ENCODE measurements at regions not wholly inside any gene's neighbourhood (a gene's known extent, or its start where the extent isn't known, plus 50 kb on each side); places are given as distances from the start of the nearest gene placed in this dataset.

DNA sequence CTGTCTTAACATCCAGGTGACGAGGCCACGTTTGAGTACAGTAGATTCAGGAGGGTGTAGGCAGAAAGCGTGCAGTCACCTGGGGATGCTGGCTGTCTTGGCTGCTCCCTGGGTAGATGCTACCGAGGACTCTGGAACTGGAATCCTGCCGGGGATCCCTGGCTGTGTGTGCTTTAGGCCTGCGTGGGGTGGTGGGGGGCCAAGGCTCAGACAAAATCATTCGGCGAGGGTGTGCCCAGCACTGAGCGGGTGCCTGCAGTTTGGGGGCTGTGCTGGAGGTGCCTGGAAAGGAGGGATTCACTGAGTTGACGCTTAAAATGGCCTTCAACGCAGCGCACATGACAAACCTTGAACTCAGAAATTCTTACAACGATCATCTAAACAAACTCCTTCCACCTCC is 93.5 kb upstream of the PODXL start:
- no peak for TF ChIP-seq CREM (CRISPR knock-in tag; IDR thresholded peaks at IDR 0.05)
- no peak for TF ChIP-seq ZNF219 (CRISPR knock-in tag; IDR thresholded peaks at IDR 0.05; ENCODE audit: borderline replicate concordance)
- no peak for TF ChIP-seq ZBTB21 (CRISPR knock-in tag; IDR thresholded peaks at IDR 0.05; ENCODE audit: borderline replicate concordance)
- no peak for TF ChIP-seq SOX15 (CRISPR knock-in tag; IDR thresholded peaks at IDR 0.05)
- no peak for TF ChIP-seq NR1H2 (CRISPR knock-in tag; IDR thresholded peaks at IDR 0.05)
- no peak for TF ChIP-seq TEAD1 (CRISPR knock-in tag; IDR thresholded peaks at IDR 0.05)
- TF ChIP-seq, protein P1, sequence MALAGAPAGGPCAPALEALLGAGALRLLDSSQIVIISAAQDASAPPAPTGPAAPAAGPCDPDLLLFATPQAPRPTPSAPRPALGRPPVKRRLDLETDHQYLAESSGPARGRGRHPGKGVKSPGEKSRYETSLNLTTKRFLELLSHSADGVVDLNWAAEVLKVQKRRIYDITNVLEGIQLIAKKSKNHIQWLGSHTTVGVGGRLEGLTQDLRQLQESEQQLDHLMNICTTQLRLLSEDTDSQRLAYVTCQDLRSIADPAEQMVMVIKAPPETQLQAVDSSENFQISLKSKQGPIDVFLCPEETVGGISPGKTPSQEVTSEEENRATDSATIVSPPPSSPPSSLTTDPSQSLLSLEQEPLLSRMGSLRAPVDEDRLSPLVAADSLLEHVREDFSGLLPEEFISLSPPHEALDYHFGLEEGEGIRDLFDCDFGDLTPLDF (CRISPR knock-in tag; IDR thresholded peaks at IDR 0.05): no peak
- TF ChIP-seq, protein P2, sequence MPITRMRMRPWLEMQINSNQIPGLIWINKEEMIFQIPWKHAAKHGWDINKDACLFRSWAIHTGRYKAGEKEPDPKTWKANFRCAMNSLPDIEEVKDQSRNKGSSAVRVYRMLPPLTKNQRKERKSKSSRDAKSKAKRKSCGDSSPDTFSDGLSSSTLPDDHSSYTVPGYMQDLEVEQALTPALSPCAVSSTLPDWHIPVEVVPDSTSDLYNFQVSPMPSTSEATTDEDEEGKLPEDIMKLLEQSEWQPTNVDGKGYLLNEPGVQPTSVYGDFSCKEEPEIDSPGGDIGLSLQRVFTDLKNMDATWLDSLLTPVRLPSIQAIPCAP (CRISPR knock-in tag; IDR thresholded peaks at IDR 0.05): no peak
- no peak for TF ChIP-seq RORB (CRISPR knock-in tag; IDR thresholded peaks at IDR 0.05)
- no peak for TF ChIP-seq ZNF263 (CRISPR knock-in tag; IDR thresholded peaks at IDR 0.05; ENCODE audit: low read depth)
- POLR2A ChIA-PET: interaction anchor here (1.2 to 2.2 kb wide), 2 partner anchors 45 to 103 kb away, joined by 4 to 12 read pairs; no protein-coding TSS in a partner anchor
- H3K27me3 Mint-ChIP-seq (ENCODE audit: low read depth): peaks cover 14% of the 10 kb centered on the region
- DNase-seq (ENCODE audit: low spot score): no peak
- CTCF ChIA-PET: interaction anchor here (0.6 to 3.4 kb wide), 4 partner anchors 24 to 122 kb away, joined by 3 to 31 read pairs (median 5); no protein-coding TSS in a partner anchor
- H3K4me1 Mint-ChIP-seq: peaks cover 48% of the 10 kb centered on the region
- no peak for ATAC-seq
- no peak overlapping the region for H3K4me3 Mint-ChIP-seq
- 0 out of 2 replicates have a peak, but pooled peaks cover 3% of the 10 kb centered on the region for H3K9me3 Mint-ChIP-seq
- H3K27ac Mint-ChIP-seq: no peak overlapping the region
- H3K36me3 Mint-ChIP-seq: no peaks in the 10 kb centered on the region

DNA sequence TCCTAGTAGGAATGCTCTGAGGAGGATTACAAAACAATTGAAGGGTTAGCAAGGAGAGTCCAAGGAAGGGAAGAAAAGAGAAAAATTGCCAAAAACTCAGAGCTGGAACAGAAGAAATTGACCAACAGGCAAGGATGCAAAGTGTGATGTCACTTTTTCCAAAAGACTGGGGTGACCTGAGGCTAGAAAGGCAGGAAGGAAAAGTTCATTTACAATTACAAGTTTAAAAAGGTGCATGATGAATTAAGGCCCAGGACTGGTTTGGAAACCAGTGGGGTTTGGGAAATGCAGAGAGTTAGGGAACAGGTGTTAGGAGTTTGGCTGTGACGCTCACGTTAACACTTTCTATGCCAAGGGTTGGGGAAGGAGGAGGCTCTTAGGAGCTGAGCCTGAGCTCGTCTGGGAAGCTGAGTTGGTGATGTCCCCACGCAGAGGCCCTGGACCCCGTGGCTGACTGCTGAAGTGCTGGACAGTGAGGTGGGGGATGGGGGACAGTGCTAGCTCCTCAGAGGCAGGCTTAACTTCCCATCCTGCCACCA is 92.6 kb upstream of the PODXL start:
- Mint-ChIP-seq H3K36me3 (no peaks in the 10 kb centered on the region), H3K4me1 (peaks cover 44% of the 10 kb centered on the region), H3K27ac (peak overlapping the region; percentile 63), H3K4me3 (no peak overlapping the region), H3K27me3 (ENCODE audit: low read depth) (peaks cover 14% of the 10 kb centered on the region), H3K9me3 (0 out of 2 replicates have a peak, but pooled peaks cover 2% of the 10 kb centered on the region)
- ATAC-seq (peak; percentile 49), DNase-seq (ENCODE audit: low spot score) (no peak)
- TF ChIP-seq, protein P3, sequence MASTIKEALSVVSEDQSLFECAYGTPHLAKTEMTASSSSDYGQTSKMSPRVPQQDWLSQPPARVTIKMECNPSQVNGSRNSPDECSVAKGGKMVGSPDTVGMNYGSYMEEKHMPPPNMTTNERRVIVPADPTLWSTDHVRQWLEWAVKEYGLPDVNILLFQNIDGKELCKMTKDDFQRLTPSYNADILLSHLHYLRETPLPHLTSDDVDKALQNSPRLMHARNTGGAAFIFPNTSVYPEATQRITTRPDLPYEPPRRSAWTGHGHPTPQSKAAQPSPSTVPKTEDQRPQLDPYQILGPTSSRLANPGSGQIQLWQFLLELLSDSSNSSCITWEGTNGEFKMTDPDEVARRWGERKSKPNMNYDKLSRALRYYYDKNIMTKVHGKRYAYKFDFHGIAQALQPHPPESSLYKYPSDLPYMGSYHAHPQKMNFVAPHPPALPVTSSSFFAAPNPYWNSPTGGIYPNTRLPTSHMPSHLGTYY (CRISPR knock-in tag; IDR thresholded peaks at IDR 0.05): no peak
- no peak for TF ChIP-seq SMAD4 (CRISPR knock-in tag; IDR thresholded peaks at IDR 0.05)
- TF ChIP-seq, protein P2 (CRISPR knock-in tag; IDR thresholded peaks at IDR 0.05): no peak
- ChIA-PET CTCF (interaction anchor here (0.6 to 3.4 kb wide), 8 partner anchors 8 to 210 kb away, joined by 3 to 31 read pairs (median 4); no protein-coding TSS in a partner anchor), POLR2A (interaction anchor here (1.2 to 2.2 kb wide), 3 partner anchors 10 to 102 kb away, joined by 4 to 12 read pairs (median 4); no protein-coding TSS in a partner anchor)

DNA sequence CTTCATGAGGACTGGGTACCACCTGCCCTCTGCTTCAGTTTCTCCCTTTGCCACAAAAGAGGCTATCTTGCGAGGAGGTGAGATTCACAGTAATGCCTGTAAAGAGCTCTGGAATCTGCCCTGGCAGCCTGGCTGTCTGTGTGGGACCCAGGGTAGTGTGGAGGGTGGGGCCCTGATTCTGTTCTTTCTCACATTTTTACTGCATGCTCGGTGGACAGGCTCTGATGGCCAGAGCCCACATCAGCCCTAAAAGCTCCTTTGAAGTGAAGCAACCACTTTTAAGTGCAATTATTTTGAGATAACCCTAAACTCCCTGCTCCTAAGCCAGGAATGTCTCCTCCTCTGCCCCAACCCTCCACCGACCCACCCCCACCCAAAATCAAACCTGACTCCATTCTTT is 92.1 kb upstream of the PODXL start:
- Mint-ChIP-seq H3K4me1 (peaks cover 39% of the 10 kb centered on the region), H3K4me3 (no peak overlapping the region), H3K9me3 (no peaks in the 10 kb centered on the region), H3K27me3 (ENCODE audit: low read depth) (peaks cover 16% of the 10 kb centered on the region), H3K27ac (no peak overlapping the region), H3K36me3 (no peaks in the 10 kb centered on the region)
- ATAC-seq: no peak
- TF ChIP-seq, protein P1 (CRISPR knock-in tag; IDR thresholded peaks at IDR 0.05): no peak
- no peak for TF ChIP-seq GTF2I (CRISPR knock-in tag; conservative IDR thresholded peaks at IDR 0.05)
- CTCF ChIA-PET: interaction anchor here (0.6 to 3.4 kb wide), 7 partner anchors 9 to 211 kb away, joined by 3 to 31 read pairs (median 4); no protein-coding TSS in a partner anchor
- no peak for DNase-seq (ENCODE audit: low spot score)
- POLR2A ChIA-PET: interaction anchor here (1.2 to 2.2 kb wide), 3 partner anchors 10 to 102 kb away, joined by 4 to 12 read pairs (median 4); no protein-coding TSS in a partner anchor
